Lower lobe of right lung (tissue), 2 donors: ENCODE measurements at regions not wholly inside any gene's neighbourhood (a gene's known extent, or its start where the extent isn't known, plus 50 kb on each side); places are given as distances from the start of the nearest gene placed in this dataset.

ENCODE experiments used
- ATAC-seq, 2 donors: fragments of 200-7000 bp; cut with Tn5 transposase; one replicate each; pipeline ENCODE4 v1.9.1; 2020 to 2022; ENCODE audit warnings: mild to moderate bottlenecking in 2 of 2, moderate library complexity in 2 of 2
- DNase-seq: peaks from one replicate; pipeline ENCODE4 v3.0.0-alpha.2; 2020
- H3K27ac ChIP-seq: fragments of 200-600 bp; one replicate; pipeline ENCODE4 v1.8.0; 2022
- H3K27me3 ChIP-seq: fragments of 200-600 bp; one replicate; pipeline ENCODE4 v1.8.0; 2022; ENCODE audit warnings: low read depth
- H3K36me3 ChIP-seq: fragments of 200-600 bp; one replicate; pipeline ENCODE4 v1.8.0; 2022; ENCODE audit warnings: mild to moderate bottlenecking
- H3K4me1 ChIP-seq: fragments of 200-600 bp; one replicate; pipeline ENCODE4 v1.8.0; 2022
- H3K4me3 ChIP-seq: fragments of 200-600 bp; one replicate; pipeline ENCODE4 v1.8.0; 2022; ENCODE audit warnings: mild to moderate bottlenecking
- H3K9me3 ChIP-seq: fragments of 200-600 bp; one replicate; pipeline ENCODE4 v1.8.0; 2022
- intact Hi-C: fragments of 100-400 bp; cut with DNase I; formaldehyde crosslinking; loops from one replicate; pipeline ENCODE4 v1.11.0; 2022
- TF ChIP-seq, protein P1 (sequence below): fragments of 200-600 bp; IDR thresholded peaks from one replicate; pipeline ENCODE4 v1.8.0; 2022; ENCODE audit warnings: antibody characterized with exemption, mild to moderate bottlenecking
- donor health status: DM: no; HTN: yes; CAD: no; lungs with severe emphysema.

DNA sequence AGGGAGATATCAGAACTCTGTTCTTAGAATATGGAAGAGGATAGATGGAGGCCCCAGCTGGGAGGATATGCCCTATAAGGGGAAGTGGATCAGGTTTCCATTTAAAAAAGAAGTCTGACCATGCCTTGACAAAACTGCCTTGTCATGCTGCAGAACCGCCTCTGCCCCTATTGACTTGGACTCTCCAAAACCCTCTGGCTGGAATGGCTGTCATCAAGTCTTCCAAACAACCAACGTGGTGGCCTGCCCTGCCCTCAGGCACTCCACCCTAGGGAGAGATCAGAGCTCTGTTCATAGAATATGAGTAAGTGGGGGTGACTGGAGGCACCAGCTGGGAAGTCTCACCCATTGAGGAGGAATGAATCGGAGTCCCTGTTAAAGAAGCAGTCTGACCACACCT, 114.9 kb downstream of the VSIG4 start:
- no peaks in the 10 kb centered on the region for H3K4me1 ChIP-seq
- intact Hi-C loops = no loop called here
- TF ChIP-seq, protein P1, sequence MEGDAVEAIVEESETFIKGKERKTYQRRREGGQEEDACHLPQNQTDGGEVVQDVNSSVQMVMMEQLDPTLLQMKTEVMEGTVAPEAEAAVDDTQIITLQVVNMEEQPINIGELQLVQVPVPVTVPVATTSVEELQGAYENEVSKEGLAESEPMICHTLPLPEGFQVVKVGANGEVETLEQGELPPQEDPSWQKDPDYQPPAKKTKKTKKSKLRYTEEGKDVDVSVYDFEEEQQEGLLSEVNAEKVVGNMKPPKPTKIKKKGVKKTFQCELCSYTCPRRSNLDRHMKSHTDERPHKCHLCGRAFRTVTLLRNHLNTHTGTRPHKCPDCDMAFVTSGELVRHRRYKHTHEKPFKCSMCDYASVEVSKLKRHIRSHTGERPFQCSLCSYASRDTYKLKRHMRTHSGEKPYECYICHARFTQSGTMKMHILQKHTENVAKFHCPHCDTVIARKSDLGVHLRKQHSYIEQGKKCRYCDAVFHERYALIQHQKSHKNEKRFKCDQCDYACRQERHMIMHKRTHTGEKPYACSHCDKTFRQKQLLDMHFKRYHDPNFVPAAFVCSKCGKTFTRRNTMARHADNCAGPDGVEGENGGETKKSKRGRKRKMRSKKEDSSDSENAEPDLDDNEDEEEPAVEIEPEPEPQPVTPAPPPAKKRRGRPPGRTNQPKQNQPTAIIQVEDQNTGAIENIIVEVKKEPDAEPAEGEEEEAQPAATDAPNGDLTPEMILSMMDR = no peak
- no peak for ATAC-seq
- H3K4me3 ChIP-seq = no peak overlapping the region
- H3K27me3 ChIP-seq = no peaks in the 10 kb centered on the region
- DNase-seq = no peak
- H3K36me3 ChIP-seq = no peaks in the 10 kb centered on the region
- no peaks in the 10 kb centered on the region for H3K9me3 ChIP-seq
- H3K27ac ChIP-seq = no peak overlapping the region

DNA sequence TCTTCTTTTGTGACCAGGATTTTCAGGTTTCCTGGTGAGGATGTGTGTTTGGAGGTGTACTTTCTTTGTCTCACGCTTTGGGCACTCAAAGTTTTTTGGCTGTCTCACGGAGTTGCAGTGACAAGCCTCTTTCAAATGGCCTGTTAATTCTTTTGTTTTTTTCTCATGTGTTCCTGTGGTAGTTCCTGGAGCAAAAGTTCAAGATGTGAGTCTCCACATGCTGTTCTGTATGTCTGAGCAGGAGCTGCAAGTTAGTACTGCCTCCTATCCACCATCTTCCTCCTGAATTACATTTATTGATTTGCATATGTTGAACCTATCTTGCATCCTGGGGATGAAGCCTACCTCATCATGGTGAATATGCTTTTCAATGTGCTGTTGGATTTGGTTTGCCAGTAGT, 118.5 kb downstream of the VSIG4 start:
- Histone ChIP-seq H3K4me3 (no peak overlapping the region), H3K9me3 (no peaks in the 10 kb centered on the region), H3K27ac (no peak overlapping the region), H3K36me3 (no peaks in the 10 kb centered on the region), H3K4me1 (no peaks in the 10 kb centered on the region), H3K27me3 (no peaks in the 10 kb centered on the region)
- ATAC-seq = no peak
- intact Hi-C loops = no loop called here
- TF ChIP-seq, protein P1 = no peak
- no peak for DNase-seq

DNA sequence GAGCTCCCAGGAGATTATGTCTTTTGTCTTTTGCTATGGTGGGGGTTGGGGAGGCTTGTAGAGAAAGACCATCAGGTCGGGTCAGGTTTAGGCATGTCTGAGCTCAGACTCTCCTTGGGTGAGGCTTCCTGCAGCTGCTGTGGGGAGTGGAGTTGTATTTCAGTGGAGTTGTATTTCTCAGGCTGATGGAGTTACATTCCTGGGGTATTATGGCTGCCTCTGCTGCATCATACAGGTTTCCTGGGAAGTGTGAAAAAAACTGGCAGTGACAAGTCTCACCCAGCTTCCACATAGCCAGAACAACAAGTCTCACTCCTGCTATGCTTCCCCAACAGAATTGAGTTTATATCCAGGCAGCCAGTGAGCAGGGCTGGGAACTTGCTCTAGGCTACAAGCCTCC, 119.3 kb downstream of the VSIG4 start:
- no peaks in the 10 kb centered on the region for H3K9me3 ChIP-seq
- no peaks in the 10 kb centered on the region for H3K36me3 ChIP-seq
- no peaks in the 10 kb centered on the region for H3K4me1 ChIP-seq
- TF ChIP-seq, protein P1 = no peak
- H3K4me3 ChIP-seq = no peak overlapping the region
- intact Hi-C loops = no loop called here
- ATAC-seq (no peak), DNase-seq (no peak)
- no peak overlapping the region for H3K27ac ChIP-seq
- no peaks in the 10 kb centered on the region for H3K27me3 ChIP-seq

DNA sequence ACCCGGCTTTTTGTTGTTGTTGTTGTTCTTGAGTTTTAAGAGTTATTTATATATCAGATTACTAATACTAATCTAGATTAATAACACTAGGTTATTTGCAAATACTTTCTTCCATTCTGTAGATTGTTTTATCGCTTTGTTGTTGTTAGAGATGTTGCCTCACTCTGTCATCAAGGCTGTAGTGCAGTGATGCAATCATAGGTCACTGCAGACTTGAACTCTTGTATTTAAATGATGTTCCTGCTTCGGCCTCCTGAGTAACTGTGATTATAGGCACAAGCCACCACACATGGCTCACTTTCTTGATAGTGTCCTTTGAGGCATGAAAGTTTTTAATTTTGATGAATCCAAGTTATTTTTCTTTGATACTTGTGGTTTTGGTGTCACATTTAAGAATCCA, 129.0 kb downstream of the VSIG4 start:
- no peaks in the 10 kb centered on the region for H3K36me3 ChIP-seq
- no peaks in the 10 kb centered on the region for H3K4me1 ChIP-seq
- H3K4me3 ChIP-seq = no peak overlapping the region
- H3K27ac ChIP-seq = no peak overlapping the region
- no peaks in the 10 kb centered on the region for H3K27me3 ChIP-seq
- no peak for DNase-seq
- no peak for ATAC-seq
- H3K9me3 ChIP-seq = no peaks in the 10 kb centered on the region
- intact Hi-C loops = no loop called here
- TF ChIP-seq, protein P1 = no peak

DNA sequence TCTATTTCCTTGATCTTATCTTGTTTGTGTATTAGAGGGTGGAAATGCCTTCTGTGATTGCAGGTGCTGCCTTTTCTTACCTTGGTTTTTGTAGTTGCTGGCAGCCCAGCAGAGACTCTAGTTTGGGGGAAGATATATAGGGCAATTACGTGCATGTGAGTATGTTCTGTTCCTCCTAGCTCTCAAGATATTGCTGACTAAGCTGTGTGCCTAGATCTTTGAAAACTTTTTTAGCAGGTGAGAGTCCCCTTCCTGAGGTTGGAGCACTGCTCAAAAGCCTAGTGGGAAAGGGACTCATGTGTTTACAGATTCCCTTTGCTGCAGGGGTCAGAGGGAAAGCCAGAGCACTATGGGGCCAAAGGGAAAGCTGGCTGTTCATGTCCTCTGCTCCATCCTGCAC, 136.1 kb downstream of the VSIG4 start:
- H3K27me3 ChIP-seq = no peaks in the 10 kb centered on the region
- DNase-seq = no peak
- intact Hi-C loops = no loop called here

More for the DNA sequence above, 136.1 kb downstream of the VSIG4 start:
- Histone ChIP-seq H3K36me3 (no peaks in the 10 kb centered on the region), H3K27ac (no peak overlapping the region), H3K9me3 (no peaks in the 10 kb centered on the region), H3K4me1 (no peaks in the 10 kb centered on the region), H3K4me3 (no peak overlapping the region)
- no peak for ATAC-seq
- TF ChIP-seq, protein P1 = no peak
